GM23248 (cell line): ENCODE measurements at regions not wholly inside any gene's neighbourhood (a gene's known extent, or its start where the extent isn't known, plus 50 kb on each side); places are given as distances from the start of the nearest gene placed in this dataset.

Experiments used
- EZH2 ChIP-seq: fragments of 200-600 bp; sonication (generic); IDR thresholded peaks from 2 replicates; pipeline ENCODE4 v1.6.1; 2018; ENCODE audit warnings: antibody characterized with exemption, mild to moderate bottlenecking; ENCODE audit not compliant: insufficient read depth, poor library complexity, severe bottlenecking
- EZH2phosphoT487 ChIP-seq: fragments of 200-600 bp; sonication (generic); IDR thresholded peaks from 2 replicates; pipeline ENCODE4 v1.6.1; 2018; ENCODE audit warnings: antibody characterized with exemption, moderate library complexity, mild to moderate bottlenecking, low read depth; ENCODE audit not compliant: insufficient read depth

DNA sequence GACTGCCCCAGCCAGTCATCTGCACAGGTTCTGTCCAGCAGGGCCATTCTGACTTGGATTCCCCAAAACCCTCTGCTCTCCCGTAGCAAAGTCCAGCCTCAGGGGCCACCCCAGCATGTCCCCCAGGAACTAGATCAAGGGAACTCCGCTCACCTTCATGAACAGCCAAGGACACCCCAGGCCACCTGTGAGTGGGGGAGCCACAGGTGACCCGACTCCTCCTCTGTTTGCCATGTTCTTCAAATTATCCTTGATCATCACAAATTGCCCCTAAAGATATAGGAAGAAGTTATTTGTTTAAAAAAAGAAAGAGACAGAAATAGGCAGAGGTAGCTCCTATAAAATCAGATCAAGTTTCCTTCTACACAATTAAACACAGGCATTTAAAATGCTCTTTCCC lies 475.0 kb downstream of the MATN1 start:
- TF ChIP-seq EZH2phosphoT487: no peak
- no peak for TF ChIP-seq EZH2
